ENCODE measurements at regions not wholly inside any gene's neighbourhood (a gene's known extent, or its start where the extent isn't known, plus 50 kb on each side); places are given as distances from the start of the nearest gene placed in this dataset.
"Not testable (repeated sequence)": the region's sequence is repeated elsewhere in the genome, so short reads cannot be mapped to it uniquely, and the experiment has no call there.

DNA sequence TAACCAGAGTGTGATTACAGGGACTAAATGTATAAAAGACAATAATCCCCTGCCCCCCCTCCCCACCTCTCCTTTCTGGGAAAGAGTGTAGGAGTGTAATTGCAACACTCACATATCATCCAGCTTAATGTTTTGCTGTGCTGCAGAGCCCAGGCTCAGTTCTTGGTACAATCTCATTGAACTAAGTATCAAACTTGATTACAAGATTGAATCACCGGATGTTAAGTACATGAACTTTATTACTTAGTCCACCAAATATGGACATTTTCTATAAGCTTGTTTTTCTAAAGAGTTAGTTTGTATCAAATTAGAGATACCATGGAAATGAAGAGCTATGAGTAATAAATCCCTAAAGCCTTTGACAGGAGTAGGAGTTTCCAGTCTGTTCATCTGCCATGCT, 559.1 kb downstream of the ZNF674 start:
- peak; percentile 11 for DNase-seq (ENCODE audit: low spot score)

DNA sequence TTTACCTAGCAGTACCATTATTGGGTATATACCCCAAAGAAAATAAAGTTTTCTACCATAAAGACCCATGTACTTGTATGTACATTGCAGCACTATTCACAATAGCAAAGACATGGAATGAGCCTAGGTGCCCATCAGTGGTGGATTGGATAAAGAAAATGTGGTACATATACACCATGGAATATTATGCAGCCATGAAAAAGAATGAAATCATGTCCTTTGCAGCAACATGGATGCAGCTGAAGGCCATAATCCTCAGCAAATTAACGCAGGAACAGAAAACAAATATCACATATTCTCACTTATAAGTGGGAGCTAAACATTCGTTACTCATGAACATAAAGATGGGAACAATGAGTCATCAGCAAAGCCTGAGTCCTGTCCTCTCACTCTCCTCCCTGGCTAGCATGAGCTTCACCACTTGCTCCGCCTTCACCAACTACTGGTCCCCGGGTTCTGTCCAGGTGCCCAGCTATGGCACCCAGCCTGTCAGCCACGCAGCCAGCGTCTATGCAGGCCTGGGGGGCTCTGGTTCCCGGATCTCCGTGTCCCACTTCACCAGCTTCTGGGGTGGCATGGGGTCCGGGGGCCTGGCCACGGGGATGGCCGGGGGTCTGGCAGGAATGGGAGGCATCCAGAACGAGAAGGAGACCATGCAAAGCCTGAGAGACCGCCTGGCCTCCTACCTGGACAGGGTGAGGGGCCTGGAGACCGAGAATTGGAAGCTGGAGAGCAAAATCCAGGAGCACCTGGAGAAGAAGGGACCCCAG, 562.1 kb downstream of the ZNF674 start:
- not testable (repeated sequence) for DNase-seq (ENCODE audit: low spot score)

DNA sequence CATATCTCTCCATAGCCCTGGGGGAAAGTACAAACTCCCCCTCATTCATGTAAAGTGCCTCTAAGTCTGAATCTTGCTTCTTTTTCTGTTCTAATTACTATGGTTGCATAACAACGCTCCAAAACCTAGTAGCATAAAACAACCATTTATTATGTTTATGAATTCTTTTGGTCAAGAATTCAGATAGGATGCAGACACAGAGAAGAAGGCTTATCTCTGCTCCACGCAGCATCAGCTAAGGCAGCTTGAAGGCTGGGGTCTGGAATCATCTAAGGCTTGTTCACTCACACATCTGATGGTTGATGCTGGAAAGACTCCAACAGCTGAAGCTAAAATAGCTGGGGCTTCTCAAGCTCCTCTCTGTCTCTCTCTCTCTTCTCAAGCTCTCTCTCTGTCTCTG, 564.5 kb downstream of the ZNF674 start:
- DNase-seq (ENCODE audit: low spot score), result no peak

DNA sequence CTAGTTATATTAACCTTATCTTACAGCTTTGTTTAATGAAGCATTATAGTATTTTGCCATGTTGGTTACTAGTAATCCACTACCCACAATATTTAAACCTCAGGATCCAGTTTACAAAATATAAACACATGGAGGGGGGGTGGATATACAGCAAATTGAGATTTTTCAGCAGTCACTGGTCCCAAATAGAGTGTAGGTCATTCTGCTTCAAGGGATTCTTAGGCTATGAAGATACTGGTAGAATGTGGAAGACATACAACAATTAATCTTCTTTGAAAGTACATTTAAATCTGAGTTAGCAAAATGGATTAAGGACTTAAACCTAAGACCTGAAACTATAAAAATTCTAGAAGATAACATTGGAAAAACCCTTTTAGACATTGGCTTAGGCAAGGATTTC, 569.6 kb downstream of the ZNF674 start:
- DNase-seq (ENCODE audit: low spot score), result no peak

DNA sequence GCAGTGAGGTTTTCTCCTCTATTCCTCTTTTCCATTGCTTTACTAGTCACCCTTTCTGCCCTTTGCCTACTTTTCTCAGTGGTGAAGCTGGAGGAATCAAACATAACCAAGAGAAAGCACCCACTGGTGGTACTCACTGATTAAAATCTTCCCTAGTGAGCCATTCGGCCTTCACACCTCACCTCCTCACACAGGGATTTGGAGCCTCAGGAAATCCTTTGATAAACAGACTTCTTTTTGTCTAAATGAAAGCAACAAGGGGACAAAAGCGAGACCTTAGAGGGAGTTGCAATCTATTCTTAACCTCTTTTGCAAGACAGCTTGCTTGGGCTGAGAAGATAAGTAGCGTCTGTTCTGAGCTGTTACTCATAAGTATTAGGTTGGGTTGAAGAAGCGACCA, 572.6 kb downstream of the ZNF674 start:
- no peak for DNase-seq (ENCODE audit: low spot score)

DNA sequence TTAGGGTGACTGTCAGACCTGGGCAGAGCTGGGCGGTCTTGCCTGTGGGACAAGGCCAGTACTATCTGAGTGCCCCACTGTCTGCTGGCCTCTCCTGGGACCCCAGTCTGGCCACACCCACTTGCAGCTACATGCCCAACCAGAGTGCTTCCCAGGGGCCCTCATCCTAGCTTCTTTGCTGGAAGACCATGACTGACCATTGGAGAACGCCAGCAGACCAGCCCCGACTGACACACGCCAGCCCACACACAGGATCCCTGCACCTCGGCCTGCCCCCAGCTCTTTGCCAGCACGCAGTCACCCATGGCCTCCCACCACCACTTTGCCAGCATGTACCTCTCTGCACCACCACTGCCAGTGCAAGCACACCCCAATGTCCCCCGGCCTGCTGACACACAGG, 585.7 kb downstream of the ZNF674 start:
- DNase-seq (ENCODE audit: low spot score), result no peak

DNA sequence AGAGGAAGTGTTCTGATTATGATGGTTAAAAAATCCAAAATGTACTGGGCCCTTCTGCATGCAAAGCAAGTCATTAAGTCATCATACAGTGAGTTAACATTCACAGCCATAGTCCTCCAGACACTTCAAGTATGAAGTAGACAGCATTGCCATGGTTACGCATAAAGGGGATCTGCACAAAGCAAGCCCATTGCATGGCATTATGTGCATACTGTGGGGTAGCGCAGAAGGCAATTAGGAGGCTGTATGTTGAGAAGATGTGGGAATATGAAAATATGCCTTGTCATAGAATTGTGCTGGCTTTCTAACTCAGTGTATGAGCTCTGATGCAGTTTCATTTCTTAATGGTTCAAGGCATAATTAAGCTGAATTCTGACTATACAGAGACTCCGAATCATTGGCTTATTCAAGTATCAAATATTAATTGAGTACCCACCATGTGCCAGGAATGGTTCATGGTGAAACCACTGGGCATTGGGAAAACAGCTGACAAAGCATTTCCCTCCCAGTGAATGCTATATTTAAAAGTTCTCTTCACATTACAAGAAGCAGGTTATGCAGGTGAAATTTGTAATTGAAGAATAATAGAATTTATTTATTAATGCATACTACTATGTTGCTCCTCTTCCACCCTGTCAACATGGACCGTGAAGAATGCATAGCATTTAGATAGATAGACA, 588.9 kb downstream of the ZNF674 start:
- no peak for DNase-seq (ENCODE audit: low spot score)

DNA sequence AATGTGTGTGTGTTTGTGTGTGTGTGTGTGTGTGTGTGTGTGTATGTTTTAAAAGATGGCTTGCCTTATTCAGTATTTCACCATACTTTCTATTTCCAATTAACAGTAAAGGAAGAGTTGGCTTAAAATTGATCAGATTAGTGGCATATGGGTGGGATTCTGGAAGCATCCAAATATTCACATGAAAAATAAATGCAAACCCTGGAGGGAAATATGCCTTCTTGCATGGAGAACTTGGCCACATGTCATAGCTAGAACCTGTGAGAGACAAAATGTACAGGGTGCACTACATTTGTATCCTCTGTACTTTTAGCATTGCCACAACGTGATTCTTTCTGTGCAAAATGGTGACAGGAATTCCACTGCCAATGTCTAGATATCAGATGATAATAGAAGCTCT, 589.6 kb downstream of the ZNF674 start:
- DNase-seq (ENCODE audit: low spot score), result no peak

DNA sequence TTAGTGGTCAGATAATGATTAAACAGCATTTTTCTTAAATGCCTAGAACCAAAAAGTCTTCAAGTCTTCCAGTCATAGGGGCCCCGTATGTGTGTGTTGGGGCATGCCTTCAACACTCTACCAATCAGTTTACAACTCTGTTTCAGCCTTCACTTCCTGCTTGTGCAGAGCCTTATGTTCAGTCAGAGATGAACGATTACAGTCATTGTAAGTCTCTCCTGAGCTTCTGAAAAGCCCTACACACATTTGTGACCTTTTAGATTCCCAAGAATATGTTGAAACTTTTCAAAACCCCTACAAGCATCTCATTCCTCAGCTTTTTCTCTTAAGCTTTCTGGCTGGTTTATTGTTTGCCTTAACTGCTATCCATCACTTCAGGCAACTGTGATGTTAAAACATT, 591.2 kb downstream of the ZNF674 start:
- no peak for DNase-seq (ENCODE audit: low spot score)

DNA sequence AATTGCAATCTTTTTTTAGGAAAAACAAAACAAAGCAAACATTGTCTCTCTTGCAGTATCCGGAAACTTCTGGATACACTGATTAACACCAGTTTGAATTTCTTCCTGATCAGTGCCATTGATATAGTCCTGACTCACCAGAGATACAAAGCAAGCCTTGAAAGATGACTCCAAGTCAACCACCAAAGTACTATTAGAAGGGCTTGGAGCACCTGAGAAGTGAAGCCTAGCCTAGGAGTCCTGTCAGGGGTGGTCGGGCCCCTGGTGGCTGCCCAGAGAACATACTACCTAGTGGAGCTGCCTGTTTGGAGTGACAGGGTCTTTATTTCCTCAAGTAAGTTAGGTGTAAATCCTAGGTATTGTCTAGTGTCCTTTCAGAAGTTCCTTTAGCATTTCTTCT, 593.2 kb downstream of the ZNF674 start:
- DNase-seq (ENCODE audit: low spot score), result no peak

DNA sequence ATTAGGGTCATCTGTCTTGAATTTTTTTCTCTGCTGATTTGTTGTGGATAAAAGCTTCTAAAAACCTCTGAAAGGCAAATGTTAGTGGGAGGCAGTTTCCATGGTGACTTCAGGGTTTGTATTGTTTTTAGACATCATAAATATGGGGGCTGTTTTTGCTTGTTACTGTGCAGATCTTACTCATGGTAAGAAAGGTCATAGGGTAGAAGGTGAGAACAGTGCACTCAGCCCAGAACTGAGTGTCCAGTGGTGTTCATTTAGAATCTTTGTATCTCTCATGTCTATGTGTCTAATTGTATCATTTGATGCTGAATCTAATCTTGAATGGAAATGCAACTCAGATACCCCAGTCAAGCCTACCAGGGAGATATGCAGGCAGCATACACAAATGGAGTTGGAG, 609.8 kb downstream of the ZNF674 start:
- peak; percentile 8 for DNase-seq (ENCODE audit: low spot score)

DNA sequence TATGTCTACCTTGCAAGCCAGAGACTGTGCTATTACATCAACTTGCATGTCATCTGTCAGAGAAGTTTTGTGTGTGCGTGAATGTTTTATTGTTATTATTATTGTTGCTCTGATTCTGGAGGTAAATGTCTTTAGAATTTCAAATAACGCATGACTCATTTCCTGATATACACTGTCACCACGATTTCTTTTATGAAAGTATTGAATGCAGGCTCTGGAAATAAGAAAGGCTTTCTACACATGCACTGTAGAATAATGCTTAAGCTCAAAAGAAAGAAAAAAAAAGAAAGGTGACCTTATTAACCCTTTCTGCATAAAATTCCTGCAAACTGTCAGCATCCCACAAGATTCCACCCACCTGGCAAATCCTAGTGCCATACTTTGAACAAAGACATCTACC, 632.9 kb downstream of the ZNF674 start:
- no peak for DNase-seq (ENCODE audit: low spot score)

DNA sequence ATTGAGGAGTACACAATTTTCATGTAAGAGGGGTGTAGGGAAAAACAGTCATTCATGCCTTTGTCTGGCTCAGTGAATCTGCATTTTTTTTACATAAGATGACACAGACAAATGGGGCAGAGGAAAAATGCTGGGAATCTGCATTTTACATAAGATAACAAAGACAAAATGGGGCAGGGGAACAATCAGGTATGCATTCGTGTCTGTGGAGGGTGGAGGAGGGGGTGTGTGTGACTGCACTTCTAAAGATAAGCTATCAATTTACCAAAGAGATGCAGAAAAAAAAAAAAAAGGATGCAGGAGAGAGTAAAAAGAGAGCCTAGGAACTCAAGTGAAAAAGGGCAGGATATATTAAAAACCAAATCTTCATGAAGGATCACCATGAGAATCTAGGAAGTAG, 637.4 kb downstream of the ZNF674 start:
- no peak for DNase-seq (ENCODE audit: low spot score)

DNA sequence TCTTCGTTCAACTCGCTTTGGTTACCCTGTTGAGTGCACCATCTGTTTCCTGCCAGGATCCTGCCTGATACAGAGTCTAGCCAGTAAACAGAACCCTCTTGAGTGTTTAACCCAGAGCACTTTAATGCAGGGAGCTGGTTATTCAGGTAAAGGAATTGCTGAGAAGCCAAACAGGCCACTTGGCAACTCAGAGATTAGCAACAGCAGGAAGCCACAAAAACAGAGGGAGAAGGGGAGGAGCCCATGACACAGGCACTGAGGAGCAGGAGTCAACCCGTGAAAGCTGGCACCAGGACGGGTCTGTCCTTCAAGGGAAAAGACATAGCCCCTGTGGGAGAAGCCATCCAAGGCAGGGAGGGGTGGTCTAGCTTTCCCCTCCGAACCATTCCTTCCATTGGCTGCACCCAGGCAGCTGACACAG, 641.4 kb downstream of the ZNF674 start:
- DNase-seq (ENCODE audit: low spot score), result no peak

DNA sequence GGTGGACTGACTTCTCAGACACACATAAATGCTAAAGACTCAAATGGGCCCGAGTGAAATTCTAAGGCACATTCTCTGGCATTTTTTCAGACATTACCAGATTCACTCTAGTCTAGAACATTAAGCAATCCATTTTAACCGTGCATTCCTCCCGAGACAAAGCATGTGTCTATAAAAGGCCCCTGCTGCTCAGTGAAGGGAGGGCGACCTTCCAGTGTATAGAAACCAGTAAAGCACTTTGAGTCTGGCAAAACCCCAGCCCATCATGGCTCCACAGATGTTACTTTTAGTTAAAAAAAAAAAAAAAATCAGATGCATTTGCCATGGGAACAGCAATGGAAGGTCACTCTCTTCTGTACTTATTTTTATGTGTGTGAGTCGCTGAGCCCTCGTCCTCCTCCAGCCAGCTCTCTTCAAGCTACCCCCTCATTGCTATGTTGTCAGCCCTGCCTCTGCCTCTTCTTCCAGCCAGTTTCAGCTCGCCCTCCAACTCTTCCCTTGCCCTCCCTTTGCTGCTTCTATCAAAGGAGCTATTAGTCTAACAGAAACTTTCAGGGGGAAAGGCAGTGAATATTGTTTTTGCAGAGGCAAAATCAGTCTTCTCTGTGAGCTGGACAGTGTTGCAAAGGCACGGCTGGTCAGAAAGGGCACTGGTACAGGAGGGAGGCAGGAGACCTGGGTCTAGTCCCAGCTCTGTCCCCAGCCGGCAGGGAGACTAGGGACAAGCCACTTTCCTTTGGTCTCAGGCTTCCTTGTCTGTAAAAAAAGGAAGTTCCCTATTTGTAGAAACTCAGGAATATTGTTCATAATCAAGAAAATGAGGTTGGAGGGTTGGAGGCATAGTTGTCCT, 644.2 kb downstream of the ZNF674 start:
- DNase-seq (ENCODE audit: low spot score), result no peak

DNA sequence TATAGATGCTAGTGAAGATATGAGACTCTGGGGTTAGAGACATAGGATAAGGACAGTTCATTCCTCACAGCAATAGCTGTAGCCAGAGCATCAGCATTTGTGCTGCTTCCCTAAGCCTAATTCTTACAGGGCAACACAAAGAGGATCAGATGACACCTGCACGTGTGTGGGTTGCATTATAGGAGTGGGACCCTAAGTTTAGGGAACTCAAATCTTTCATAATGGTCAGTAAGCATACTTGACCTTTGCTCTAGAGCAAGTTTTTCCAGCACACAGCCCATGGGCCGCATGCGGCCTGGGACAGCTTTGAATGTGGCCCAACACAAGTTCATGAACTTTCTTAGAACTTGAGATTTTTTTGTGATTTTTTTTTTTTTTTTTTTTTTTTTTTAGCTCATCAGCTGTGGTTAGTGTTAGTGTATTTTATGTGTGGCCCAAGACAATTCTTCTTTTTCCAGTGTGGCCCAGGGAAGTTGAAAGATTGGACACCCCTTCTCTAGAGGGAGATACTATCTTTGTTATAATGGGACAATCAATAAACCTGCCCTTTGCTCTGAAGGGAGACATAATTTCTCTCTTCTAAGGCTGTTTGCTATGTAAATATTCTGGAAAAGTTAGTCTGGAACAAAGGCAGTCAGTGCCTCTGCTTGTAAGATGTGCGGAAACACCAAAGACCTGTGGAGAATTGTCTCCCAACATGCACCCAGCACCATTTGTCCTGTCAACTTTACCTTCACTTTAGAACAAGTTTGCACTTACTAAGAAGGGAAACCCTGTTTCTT, 650.2 kb downstream of the ZNF674 start:
- no peak for DNase-seq (ENCODE audit: low spot score)

DNA sequence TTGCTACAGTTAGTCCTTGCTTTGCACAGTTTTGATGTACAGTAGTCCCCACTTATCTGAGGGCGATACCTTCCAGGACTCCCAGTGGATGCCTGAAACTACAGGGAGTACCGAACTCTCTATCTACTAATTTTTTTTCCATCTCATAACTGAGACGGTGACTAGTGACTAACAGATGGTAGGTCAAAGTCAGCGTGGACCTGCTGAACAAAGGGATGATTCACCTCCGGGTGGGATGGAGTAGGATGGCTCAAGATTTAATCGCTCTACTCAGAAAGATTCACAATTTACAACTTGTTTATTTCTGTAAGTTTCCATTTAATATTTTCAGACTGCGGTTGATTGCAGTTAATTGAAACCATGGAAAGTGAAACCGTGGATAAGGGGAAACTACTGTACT, 655.8 kb downstream of the ZNF674 start:
- no peak for DNase-seq (ENCODE audit: low spot score)

DNA sequence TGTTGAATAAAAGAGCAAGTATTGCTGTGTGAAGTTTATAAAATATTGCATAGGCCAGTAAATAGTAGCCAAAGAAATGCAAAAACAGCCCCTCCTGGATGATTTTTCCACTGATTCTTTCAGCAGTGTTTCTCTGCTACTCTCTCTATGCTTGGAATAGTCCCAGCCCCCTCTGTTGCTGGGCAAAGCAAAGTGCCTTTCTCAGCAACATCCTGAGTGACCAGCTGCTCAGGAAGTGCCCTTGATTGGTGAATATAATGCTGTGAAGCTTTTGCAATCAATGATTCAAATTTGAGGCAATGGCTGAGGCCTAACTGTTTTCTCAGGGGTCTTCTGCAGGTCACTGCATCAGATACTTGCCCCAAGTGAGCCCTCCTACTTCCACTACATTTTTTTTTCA, 656.7 kb downstream of the ZNF674 start:
- DNase-seq (ENCODE audit: low spot score), result no peak

DNA sequence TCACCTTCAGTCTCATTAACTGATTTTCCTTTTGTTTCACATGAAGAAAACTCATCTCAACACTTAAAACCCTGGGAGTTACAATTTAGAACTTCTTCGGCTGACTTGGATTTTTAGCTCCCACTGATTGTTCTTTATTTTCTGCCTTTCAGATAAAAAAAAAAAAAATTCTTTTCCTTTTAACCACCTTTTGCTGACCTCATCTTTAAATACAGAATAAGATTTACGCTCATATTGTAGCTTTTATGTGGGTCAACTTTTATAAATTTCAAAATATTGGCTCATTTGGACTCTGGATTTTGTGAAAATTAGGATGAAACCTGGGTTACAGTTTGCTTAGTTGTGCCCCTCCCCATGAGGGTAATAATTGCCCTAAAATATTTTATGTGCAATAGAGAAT, 659.3 kb downstream of the ZNF674 start:
- no peak for DNase-seq (ENCODE audit: low spot score)

DNA sequence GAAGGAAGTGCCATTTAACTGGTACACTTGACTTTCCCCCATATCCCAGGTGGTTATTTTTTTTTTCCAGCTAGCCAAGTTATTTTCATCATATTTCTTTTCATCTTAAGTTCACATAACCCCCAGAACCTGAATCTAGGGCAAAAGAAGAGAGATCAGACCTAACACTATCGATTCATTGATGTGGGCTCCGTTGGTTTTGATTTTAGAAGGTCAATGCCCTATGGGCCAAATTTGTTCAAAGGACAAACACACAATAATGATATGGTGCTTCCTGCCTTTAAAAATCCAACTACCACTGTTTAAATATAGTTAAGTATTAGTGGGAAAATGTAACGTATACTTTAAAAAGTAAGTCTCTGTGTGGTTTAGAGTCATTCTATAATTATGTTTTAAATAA, 665.7 kb downstream of the ZNF674 start:
- no peak for DNase-seq (ENCODE audit: low spot score)

DNA sequence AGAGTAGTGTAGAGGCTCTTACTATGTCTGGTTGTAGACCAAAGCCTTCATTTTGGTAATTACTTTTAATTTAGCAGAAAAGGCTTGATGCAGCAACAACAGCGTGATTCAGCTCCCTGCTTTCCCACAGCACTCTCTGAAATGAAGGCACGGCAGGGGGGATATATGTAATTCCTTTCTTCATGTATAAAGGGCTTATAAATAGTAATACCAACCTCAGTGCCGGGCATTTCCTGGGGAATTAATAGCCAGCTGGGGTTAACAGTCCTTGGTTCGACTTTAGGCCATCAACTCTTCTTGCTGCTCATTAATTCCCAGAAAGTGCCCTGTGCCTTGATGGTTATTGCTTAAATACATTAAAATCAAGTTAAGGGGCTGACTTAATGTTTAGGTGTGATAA, 669.0 kb downstream of the ZNF674 start:
- no peak for DNase-seq (ENCODE audit: low spot score)

DNA sequence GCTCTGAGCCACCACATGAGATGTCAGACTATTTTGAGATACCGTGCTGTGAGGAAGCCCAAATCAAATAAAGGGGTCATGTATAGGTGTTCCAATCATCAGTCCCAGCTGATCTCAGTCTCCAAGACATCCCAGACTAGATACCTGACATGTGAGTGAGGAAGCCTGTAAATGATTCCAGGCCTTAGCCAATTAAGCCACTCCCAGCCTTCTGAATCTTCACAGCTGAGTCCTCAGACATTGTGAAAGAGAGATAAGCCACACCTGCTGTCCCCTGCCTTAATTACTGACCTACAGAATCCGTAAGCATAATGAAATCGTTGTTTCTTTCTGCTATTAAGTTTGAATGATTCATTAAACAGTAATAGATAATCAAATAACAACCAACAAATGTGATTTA, 671.4 kb downstream of the ZNF674 start:
- DNase-seq (ENCODE audit: low spot score), result no peak
